Ectodermal cell (in vitro differentiated cells): ENCODE measurements at regions not wholly inside any gene's neighbourhood (a gene's known extent, or its start where the extent isn't known, plus 50 kb on each side); places are given as distances from the start of the nearest gene placed in this dataset.

Source experiments
- H3K27ac ChIP-seq: 2 replicates; pipeline ENCODE4 v1.7.0; 2013; ENCODE audit warnings: mild to moderate bottlenecking, low read depth, low read length; ENCODE audit not compliant: insufficient read depth, poor library complexity, severe bottlenecking
- H3K27me3 ChIP-seq: 2 replicates; pipeline ENCODE4 v1.7.0; 2013; ENCODE audit warnings: mild to moderate bottlenecking, low read length; ENCODE audit not compliant: insufficient read depth, control insufficient read depth, poor library complexity, severe bottlenecking
- H3K36me3 ChIP-seq: one replicate; pipeline ENCODE4 v1.7.0; 2013; ENCODE audit warnings: low read length; ENCODE audit not compliant: control insufficient read depth, insufficient read depth
- H3K4me1 ChIP-seq: one replicate; pipeline ENCODE4 v1.7.0; 2013; ENCODE audit warnings: low read length; ENCODE audit not compliant: control insufficient read depth, insufficient read depth
- H3K4me3 ChIP-seq: 2 replicates; pipeline ENCODE4 v1.7.0; 2013; ENCODE audit warnings: low read depth, low read length, control low read depth; ENCODE audit not compliant: insufficient read depth
- H3K9me3 ChIP-seq: 2 replicates; pipeline ENCODE4 v1.7.0; 2013; ENCODE audit warnings: mild to moderate bottlenecking, low read length, moderate library complexity; ENCODE audit not compliant: control insufficient read depth
- WGBS, 2 experiments: methylation state at CpG; one replicate each; pipeline ENCODE4 v1.1.7; 2013; ENCODE audit warnings: missing lambda C conversion rate in 2 of 2; 5-methylcytosine and 5-hydroxymethylcytosine counted together

GRCh38 chr14:97221572-97222285 lies 424.5 kb downstream of the VRK1 start:
- Histone ChIP-seq H3K9me3 (no peaks in the 10 kb centered on the region), H3K36me3 (no peaks in the 10 kb centered on the region), H3K27me3 (peaks cover 27% of the 10 kb centered on the region), H3K4me1 (peaks cover 6% of the 10 kb centered on the region), H3K4me3 (no peak overlapping the region), H3K27ac (no peak overlapping the region)
- WGBS, 2 experiments = 91 to 93% methylated on average over 11 of the region's 11 CpGs

- H3K9me3 ChIP-seq = no peaks in the 10 kb centered on the region
- WGBS, 2 experiments = 57 to 68% methylated on average over 8 of the region's 8 CpGs
- H3K36me3 ChIP-seq = no peaks in the 10 kb centered on the region
- H3K4me3 ChIP-seq = no peak overlapping the region
- H3K4me1 ChIP-seq = peaks cover 6% of the 10 kb centered on the region
- no peak overlapping the region for H3K27ac ChIP-seq
- peaks cover 13% of the 10 kb centered on the region for H3K27me3 ChIP-seq
Observed at GRCh38 chr14:97224016-97224415, 426.8 kb downstream of the VRK1 start.

- H3K4me1 ChIP-seq = no peaks in the 10 kb centered on the region
- H3K27ac ChIP-seq = no peak overlapping the region
- H3K9me3 ChIP-seq = no peaks in the 10 kb centered on the region
- no peaks in the 10 kb centered on the region for H3K27me3 ChIP-seq
- no peak overlapping the region for H3K4me3 ChIP-seq
- no peaks in the 10 kb centered on the region for H3K36me3 ChIP-seq
- WGBS, 2 experiments = 96% methylated on average over 7 to 8 of the region's 8 CpGs
Observed at GRCh38 chr14:97230051-97230450, 432.9 kb downstream of the VRK1 start.

- Histone ChIP-seq H3K9me3 (no peaks in the 10 kb centered on the region), H3K27me3 (no peaks in the 10 kb centered on the region), H3K4me1 (no peaks in the 10 kb centered on the region), H3K36me3 (no peaks in the 10 kb centered on the region), H3K27ac (no peak overlapping the region), H3K4me3 (no peak overlapping the region)
- 93 to 95% methylated on average over 9 of the region's 9 CpGs for WGBS, 2 experiments
Observed at GRCh38 chr14:97233319-97233985, 436.3 kb downstream of the VRK1 start.

- 95% methylated on average over 7 of the region's 7 CpGs for WGBS, 2 experiments
Observed at GRCh38 chr14:97246648-97247047, 449.5 kb downstream of the VRK1 start.

GRCh38 chr14:97248973-97249372 lies 451.8 kb downstream of the VRK1 start:
- no peaks in the 10 kb centered on the region for H3K27me3 ChIP-seq
- no peak overlapping the region for H3K27ac ChIP-seq
- no peaks in the 10 kb centered on the region for H3K9me3 ChIP-seq
- H3K4me1 ChIP-seq = no peaks in the 10 kb centered on the region
- H3K36me3 ChIP-seq = no peaks in the 10 kb centered on the region
- WGBS, 2 experiments = 92 to 97% methylated on average over 5 of the region's 5 CpGs
- no peak overlapping the region for H3K4me3 ChIP-seq

More at GRCh38 chr14:97246648-97247047, 449.5 kb downstream of the VRK1 start:
- Histone ChIP-seq H3K36me3 (no peaks in the 10 kb centered on the region), H3K27me3 (no peaks in the 10 kb centered on the region), H3K4me3 (no peak overlapping the region), H3K9me3 (no peaks in the 10 kb centered on the region), H3K4me1 (no peaks in the 10 kb centered on the region), H3K27ac (no peak overlapping the region)

GRCh38 chr14:97250931-97251330 lies 453.7 kb downstream of the VRK1 start:
- H3K9me3 ChIP-seq = no peaks in the 10 kb centered on the region
- H3K27ac ChIP-seq = no peak overlapping the region
- no peaks in the 10 kb centered on the region for H3K27me3 ChIP-seq
- no peaks in the 10 kb centered on the region for H3K36me3 ChIP-seq
- H3K4me3 ChIP-seq = no peak overlapping the region
- H3K4me1 ChIP-seq = no peaks in the 10 kb centered on the region
- WGBS, 2 experiments = 93 to 95% methylated on average over 4 of the region's 5 CpGs

- Histone ChIP-seq H3K36me3 (no peaks in the 10 kb centered on the region), H3K4me3 (no peak overlapping the region), H3K4me1 (no peaks in the 10 kb centered on the region), H3K9me3 (no peaks in the 10 kb centered on the region), H3K27me3 (no peaks in the 10 kb centered on the region), H3K27ac (no peak overlapping the region)
- 76 to 79% methylated on average over 9 of the region's 9 CpGs for WGBS, 2 experiments
Observed at GRCh38 chr14:97251491-97252155, 454.4 kb downstream of the VRK1 start.

- Histone ChIP-seq H3K27me3 (no peaks in the 10 kb centered on the region), H3K4me3 (no peak overlapping the region), H3K4me1 (no peaks in the 10 kb centered on the region), H3K36me3 (no peaks in the 10 kb centered on the region), H3K27ac (no peak overlapping the region), H3K9me3 (no peaks in the 10 kb centered on the region)
- WGBS, 2 experiments = 30 to 65% methylated on average over 2 to 3 of the region's 3 CpGs
Observed at GRCh38 chr14:97253756-97254155, 456.6 kb downstream of the VRK1 start.

- no peaks in the 10 kb centered on the region for H3K4me1 ChIP-seq
- H3K4me3 ChIP-seq = no peak overlapping the region
- no peak overlapping the region for H3K27ac ChIP-seq
- no peaks in the 10 kb centered on the region for H3K9me3 ChIP-seq
- 93 to 94% methylated on average over 4 of the region's 4 CpGs for WGBS, 2 experiments
- no peaks in the 10 kb centered on the region for H3K27me3 ChIP-seq
- H3K36me3 ChIP-seq = no peaks in the 10 kb centered on the region
Observed at GRCh38 chr14:97262336-97262735, 465.2 kb downstream of the VRK1 start.
